ENCODE measurements at regions not wholly inside any gene's neighbourhood (a gene's known extent, or its start where the extent isn't known, plus 50 kb on each side); places are given as distances from the start of the nearest gene placed in this dataset.

- no peak for TF ChIP-seq POLR2A (IDR thresholded peaks at IDR 0.05)
- TF ChIP-seq CTCF (IDR thresholded peaks at IDR 0.05): no peak
Measured at GRCh38 chr4:156243015-156243414, 289.3 kb upstream of the CTSO start.

Measured in lower leg skin (tissue), 3 donors.